Cardiac muscle cell (in vitro differentiated cells and primary cell): ENCODE measurements at regions not wholly inside any gene's neighbourhood (a gene's known extent, or its start where the extent isn't known, plus 50 kb on each side); places are given as distances from the start of the nearest gene placed in this dataset.

Experiments
- DNase-seq, 2 donors: peaks; one replicate each; pipeline versions ENCODE4 v3.0.0 to v3.0.0-alpha.2; 2010 to 2017; ENCODE audit warnings: low read depth in 1 of 2, low spot score in 1 of 2
- H3K27ac ChIP-seq: fragments of 200-600 bp; sonication (generic); 2 replicates; pipeline ENCODE4 v1.5.1; 2016
- H3K27me3 ChIP-seq: fragments of 200-600 bp; sonication (generic); 2 replicates; pipeline ENCODE4 v1.6.0; 2016; ENCODE audit warnings: control low read depth
- H3K36me3 ChIP-seq: fragments of 200-600 bp; sonication (generic); 2 replicates; pipeline ENCODE4 v1.5.1; 2016; ENCODE audit warnings: control low read depth
- H3K4me1 ChIP-seq: fragments of 200-600 bp; sonication (generic); 2 replicates; pipeline ENCODE4 v1.8.1; 2017; ENCODE audit warnings: low read depth, mild to moderate bottlenecking, mixed run types
- H3K4me3 ChIP-seq: fragments of 200-600 bp; sonication (generic); 2 replicates; pipeline ENCODE4 v1.5.1; 2016; ENCODE audit warnings: mild to moderate bottlenecking
- H3K9me3 ChIP-seq: fragments of 200-600 bp; sonication (generic); 2 replicates; pipeline ENCODE4 v1.5.1; 2017; ENCODE audit warnings: low read depth, mild to moderate bottlenecking, control low read depth
- TF ChIP-seq, protein P1 (sequence below): IDR thresholded peaks from 2 replicates; pipeline ENCODE4 v1.5.1; 2012; ENCODE audit warnings: low read depth, mild to moderate bottlenecking, low read length

DNA sequence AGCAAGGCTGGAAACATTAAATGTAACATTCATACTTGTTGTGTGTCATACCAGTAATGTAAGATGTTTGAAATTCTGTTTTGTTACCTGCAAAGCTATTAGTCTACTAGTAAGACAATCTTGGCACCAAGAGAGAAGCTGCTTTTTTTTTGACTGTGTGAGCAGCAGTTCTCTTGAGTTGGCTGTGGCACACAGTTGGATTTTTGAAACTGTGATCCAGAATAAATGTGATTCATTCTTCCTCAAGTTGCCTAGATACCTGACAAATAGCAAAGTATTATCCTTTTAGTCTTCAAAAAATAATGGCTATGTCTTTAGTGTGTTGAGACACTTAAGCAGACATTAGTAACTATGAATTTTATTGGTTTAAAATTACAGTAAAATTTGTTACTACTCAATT lies 57.2 kb upstream of the HAPLN1 start:
- Histone ChIP-seq H3K27me3 (no peaks in the 10 kb centered on the region), H3K9me3 (no peaks in the 10 kb centered on the region), H3K4me3 (no peak overlapping the region), H3K4me1 (no peaks in the 10 kb centered on the region), H3K27ac (no peak overlapping the region), H3K36me3 (no peaks in the 10 kb centered on the region)
- TF ChIP-seq, protein P1, sequence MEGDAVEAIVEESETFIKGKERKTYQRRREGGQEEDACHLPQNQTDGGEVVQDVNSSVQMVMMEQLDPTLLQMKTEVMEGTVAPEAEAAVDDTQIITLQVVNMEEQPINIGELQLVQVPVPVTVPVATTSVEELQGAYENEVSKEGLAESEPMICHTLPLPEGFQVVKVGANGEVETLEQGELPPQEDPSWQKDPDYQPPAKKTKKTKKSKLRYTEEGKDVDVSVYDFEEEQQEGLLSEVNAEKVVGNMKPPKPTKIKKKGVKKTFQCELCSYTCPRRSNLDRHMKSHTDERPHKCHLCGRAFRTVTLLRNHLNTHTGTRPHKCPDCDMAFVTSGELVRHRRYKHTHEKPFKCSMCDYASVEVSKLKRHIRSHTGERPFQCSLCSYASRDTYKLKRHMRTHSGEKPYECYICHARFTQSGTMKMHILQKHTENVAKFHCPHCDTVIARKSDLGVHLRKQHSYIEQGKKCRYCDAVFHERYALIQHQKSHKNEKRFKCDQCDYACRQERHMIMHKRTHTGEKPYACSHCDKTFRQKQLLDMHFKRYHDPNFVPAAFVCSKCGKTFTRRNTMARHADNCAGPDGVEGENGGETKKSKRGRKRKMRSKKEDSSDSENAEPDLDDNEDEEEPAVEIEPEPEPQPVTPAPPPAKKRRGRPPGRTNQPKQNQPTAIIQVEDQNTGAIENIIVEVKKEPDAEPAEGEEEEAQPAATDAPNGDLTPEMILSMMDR: no peak
- no peak for DNase-seq

DNA sequence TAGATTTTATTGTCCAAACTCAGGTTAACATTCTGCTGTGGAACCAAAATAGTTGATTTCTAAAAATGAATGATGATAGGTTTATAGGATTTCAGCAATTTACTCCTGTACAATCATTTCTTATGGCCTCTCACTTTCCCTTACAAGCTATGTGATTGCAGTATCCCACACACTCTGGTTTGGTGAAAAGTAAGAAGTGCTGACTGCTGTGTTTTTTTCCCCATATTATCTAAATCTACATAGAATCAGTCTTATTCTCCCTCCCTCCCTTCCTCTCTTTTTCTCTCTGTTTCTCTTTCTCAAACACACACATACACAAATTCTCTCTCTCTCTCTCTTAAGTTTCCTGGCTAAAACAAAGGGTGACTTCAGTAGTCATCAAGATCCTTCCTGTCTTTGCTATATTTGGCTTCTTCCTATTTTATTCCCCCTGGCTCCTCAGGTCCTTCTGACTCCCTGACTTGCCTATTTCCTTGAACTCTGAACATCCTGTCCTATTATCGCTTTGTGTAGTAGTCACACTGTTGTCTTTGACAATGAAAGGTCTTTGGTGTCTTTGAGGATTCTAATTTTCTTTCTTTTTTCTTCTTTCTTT lies 55.9 kb upstream of the HAPLN1 start:
- no peaks in the 10 kb centered on the region for H3K27me3 ChIP-seq
- TF ChIP-seq, protein P1: no peak
- no peaks in the 10 kb centered on the region for H3K36me3 ChIP-seq
- no peaks in the 10 kb centered on the region for H3K9me3 ChIP-seq
- H3K4me3 ChIP-seq: no peak overlapping the region
- DNase-seq: peak in 1 of 2 donors; percentile 18
- H3K27ac ChIP-seq: no peak overlapping the region
- H3K4me1 ChIP-seq: peaks cover 6% of the 10 kb centered on the region
